K562 (cell line): ENCODE measurements at regions not wholly inside any gene's neighbourhood (a gene's known extent, or its start where the extent isn't known, plus 50 kb on each side); places are given as distances from the start of the nearest gene placed in this dataset.

Experiments used
- ATF3 ChIP-seq, 2 experiments: fragments of 450-650 bp in 1 of 2; sonication (generic) in 1 of 2; formaldehyde crosslinking in 1 of 2; IDR thresholded peaks in 1 of 2; conservative IDR thresholded peaks in 1 of 2; 2 replicates each; pipeline versions ENCODE4 v1.6.1 to v1.8.1; 2016 to 2023; ENCODE audit warnings: mild to moderate bottlenecking in 2 of 2, moderate library complexity in 2 of 2, inconsistent platforms in 1 of 2, missing genetic modification reagents in 1 of 2
- BRD4 ChIP-seq: fragments of 200-600 bp; sonication (generic); IDR thresholded peaks from 2 replicates; pipeline ENCODE4 v1.6.1; 2017; ENCODE audit warnings: inconsistent platforms
- CBX3 ChIP-seq, 2 experiments: IDR thresholded peaks; 1 replicate in 1 of 2; 2 replicates in 1 of 2; pipeline ENCODE4 v1.6.1; 2012; ENCODE audit warnings: inconsistent platforms in 2 of 2, low read length in 2 of 2, borderline replicate concordance in 1 of 2, control low read depth in 1 of 2
- ESRRA ChIP-seq: fragments of 450-650 bp; IDR thresholded peaks from 2 replicates; pipeline ENCODE4 v1.6.1; 2014; ENCODE audit warnings: low read depth, mild to moderate bottlenecking, moderate library complexity, borderline replicate concordance
- MCM3 ChIP-seq: fragments of 450-650 bp; IDR thresholded peaks from 2 replicates; pipeline ENCODE4 v1.6.1; 2016
- MTA3 ChIP-seq: fragments of 450-650 bp; formaldehyde crosslinking; IDR thresholded peaks from 2 replicates; pipeline ENCODE4 v1.6.1; 2017; ENCODE audit warnings: mild to moderate bottlenecking, borderline replicate concordance
- MYC ChIP-seq, 2 experiments: fragments of 250-450 bp in 1 of 2; sonication (Bioruptor Pico) in 1 of 2; IDR thresholded peaks; 2 replicates each; pipeline versions ENCODE4 v1.5.1 to v1.6.1; 2012 to 2021; ENCODE audit warnings: low read depth in 2 of 2, borderline replicate concordance in 1 of 2, improper control_type of control experiment in 1 of 2, low read length in 1 of 2, mild to moderate bottlenecking in 1 of 2, moderate library complexity in 1 of 2
- NRF1 ChIP-seq, 2 experiments: fragments of 450-650 bp; IDR thresholded peaks in 1 of 2; conservative IDR thresholded peaks in 1 of 2; 2 replicates each; pipeline ENCODE4 v1.6.1; 2014; ENCODE audit warnings: mild to moderate bottlenecking in 2 of 2
- POLR2A ChIP-seq: fragments of 450-650 bp; conservative IDR thresholded peaks from 2 replicates; pipeline ENCODE4 v1.6.1; 2016
- TAF7 ChIP-seq: fragments of 450-650 bp; IDR thresholded peaks from 2 replicates; pipeline ENCODE4 v1.6.1; 2016; ENCODE audit warnings: missing genetic modification characterization, missing compliant biosample characterization
- ZBTB7A ChIP-seq: IDR thresholded peaks from 2 replicates; pipeline ENCODE4 v1.6.1; 2011; ENCODE audit warnings: low read depth, mild to moderate bottlenecking, low read length, moderate library complexity, borderline replicate concordance; ENCODE audit not compliant: control insufficient read depth
- ZFP36 ChIP-seq: fragments of 150-350 bp; IDR thresholded peaks from 2 replicates; pipeline ENCODE4 v1.6.1; 2018; ENCODE audit warnings: low read length, low read depth; ENCODE audit not compliant: partially characterized antibody

- TF ChIP-seq TAF7 (tag) (no peak), NRF1 (conservative IDR thresholded peaks at IDR 0.05 in 1 of 2, IDR thresholded peaks at IDR 0.05 in 1 of 2) (no peak), ESRRA (no peak), POLR2A (no peak), ZFP36 (no peak), MCM3 (no peak), BRD4 (no peak), ZBTB7A (no peak), ATF3 (IDR thresholded peaks at IDR 0.05) (no peak), ATF3 (CRISPR knock-in tag; conservative IDR thresholded peaks at IDR 0.05) (no peak), MYC (IDR thresholded peaks at IDR 0.05; ENCODE audit: low read depth, low read length) (no peak), MYC (CRISPR knock-in tag; IDR thresholded peaks at IDR 0.05; ENCODE audit: borderline replicate concordance, low read depth) (no peak), CBX3 (IDR thresholded peaks at IDR 0.05; ENCODE audit: borderline replicate concordance in 1 of 2, low read length in 2 of 2) (no peak), MTA3 (no peak)
These were observed 525.9 kb upstream of the ZNF608 start for GRCh38 chr5:125272357-125272756.
